ENCODE measurements at regions not wholly inside any gene's neighbourhood (a gene's known extent, or its start where the extent isn't known, plus 50 kb on each side); places are given as distances from the start of the nearest gene placed in this dataset.

- Histone ChIP-seq H3K9me3 (replicated peaks in 1 of 3) (no peaks in the 10 kb centered on the region), H3K27ac (no peak overlapping the region)
- DNase-seq: no peak
Observed at GRCh38 chr12:86551146-86551571, 295.0 kb upstream of the MGAT4C start.

GRCh38 chr12:86550218-86551145, 294.3 kb upstream of the MGAT4C start:
- WGBS, 4 donors: 79 to 86% (median 84%) methylated on average over 7 of the region's 7 CpGs

More at GRCh38 chr12:86551146-86551571, 295.0 kb upstream of the MGAT4C start:
- WGBS, 4 donors: 75 to 76% (median 76%) methylated on average over 1 of the region's 1 CpG; no CpG with 5 or more reads in 1 of the 4 donors
- Histone ChIP-seq H3K4me1 (replicated peaks in 1 of 2) (no peaks in the 10 kb centered on the region), H3K4me3 (no peak overlapping the region), H3K36me3 (replicated peaks in 1 of 2) (no peaks in the 10 kb centered on the region), H3K27me3 (no peaks in the 10 kb centered on the region)
- no peak for TF ChIP-seq POLR2A (IDR thresholded peaks at IDR 0.05)
- TF ChIP-seq CTCF (IDR thresholded peaks at IDR 0.05): no peak
- intact Hi-C loops (cut with DNase I): no loop called here

GRCh38 chr12:86543716-86544115, 287.5 kb upstream of the MGAT4C start:
- H3K4me1 ChIP-seq (replicated peaks in 1 of 2): no peaks in the 10 kb centered on the region
- no peaks in the 10 kb centered on the region for H3K9me3 ChIP-seq (replicated peaks in 1 of 3)
- WGBS, 4 donors: 33 to 50% (median 42%) methylated on average over 3 of the region's 3 CpGs
- no peaks in the 10 kb centered on the region for H3K27me3 ChIP-seq
- H3K36me3 ChIP-seq (replicated peaks in 1 of 2): no peaks in the 10 kb centered on the region
- TF ChIP-seq POLR2A (IDR thresholded peaks at IDR 0.05) (no peak), CTCF (IDR thresholded peaks at IDR 0.05) (no peak)
- intact Hi-C loops (cut with DNase I): no loop called here
- H3K27ac ChIP-seq: no peak overlapping the region
- no peak overlapping the region for H3K4me3 ChIP-seq
- no peak for DNase-seq

More at GRCh38 chr12:86550218-86551145, 294.3 kb upstream of the MGAT4C start:
- Histone ChIP-seq H3K27ac (no peak overlapping the region), H3K36me3 (replicated peaks in 1 of 2) (no peaks in the 10 kb centered on the region), H3K4me1 (replicated peaks in 1 of 2) (no peaks in the 10 kb centered on the region), H3K9me3 (replicated peaks in 1 of 3) (no peaks in the 10 kb centered on the region), H3K27me3 (no peaks in the 10 kb centered on the region), H3K4me3 (no peak overlapping the region)
- no peak for DNase-seq
- intact Hi-C loops (cut with DNase I): no loop called here
- TF ChIP-seq CTCF (IDR thresholded peaks at IDR 0.05) (no peak), POLR2A (IDR thresholded peaks at IDR 0.05) (no peak)

GRCh38 chr12:86530996-86531655, 274.9 kb upstream of the MGAT4C start:
- WGBS, 4 donors: 65 to 76% (median 73%) methylated on average over 1 of the region's 1 CpG
- Histone ChIP-seq H3K36me3 (replicated peaks in 1 of 2) (no peaks in the 10 kb centered on the region), H3K4me1 (replicated peaks in 1 of 2) (no peaks in the 10 kb centered on the region), H3K27me3 (no peaks in the 10 kb centered on the region), H3K9me3 (replicated peaks in 1 of 3) (no peaks in the 10 kb centered on the region), H3K27ac (no peak overlapping the region), H3K4me3 (no peak overlapping the region)
- TF ChIP-seq CTCF (IDR thresholded peaks at IDR 0.05) (no peak), POLR2A (IDR thresholded peaks at IDR 0.05) (no peak)
- no peak for DNase-seq
- intact Hi-C loops (cut with DNase I): no loop called here
